SIG-M5 treated with dmso at 0.1 percent for 504 hours (cell line): ENCODE measurements at regions not wholly inside any gene's neighbourhood (a gene's known extent, or its start where the extent isn't known, plus 50 kb on each side); places are given as distances from the start of the nearest gene placed in this dataset.
A peak's percentile ranks its signal among the peaks of the same experiment; 100 is the strongest.

Experiments used
- DNase-seq: peaks from one replicate; lab custom pipeline; 2025; ENCODE audit not compliant: unreplicated experiment; lab: John Stamatoyannopoulos, UW

GRCh38 chr10:120982507-120982906, 131.3 kb downstream of the WDR11 start:
- DNase-seq = no peak

- DNase-seq = no peak
These were observed 132.6 kb downstream of the WDR11 start for GRCh38 chr10:120983721-120984120.

GRCh38 chr10:120984221-120984620, 133.1 kb downstream of the WDR11 start:
- no peak for DNase-seq

GRCh38 chr10:120987359-120987758, 136.2 kb downstream of the WDR11 start:
- DNase-seq = peak; percentile 41

GRCh38 chr10:120988751-120989150, 137.6 kb downstream of the WDR11 start:
- no peak for DNase-seq

GRCh38 chr10:120989279-120989678, 138.1 kb downstream of the WDR11 start:
- DNase-seq = no peak

GRCh38 chr10:120989996-120990598, 138.9 kb downstream of the WDR11 start:
- no peak for DNase-seq

GRCh38 chr10:120990831-120991230, 139.7 kb downstream of the WDR11 start:
- DNase-seq = no peak

- DNase-seq = no peak
These were observed 141.9 kb downstream of the WDR11 start for GRCh38 chr10:120993089-120993488.

GRCh38 chr10:120995768-120996167, 144.6 kb downstream of the WDR11 start:
- DNase-seq = no peak

- DNase-seq = no peak
These were observed 145.4 kb downstream of the WDR11 start for GRCh38 chr10:120996456-120997034.

GRCh38 chr10:120997313-120997712, 146.2 kb downstream of the WDR11 start:
- DNase-seq = no peak

- DNase-seq = no peak
These were observed 146.6 kb downstream of the WDR11 start for GRCh38 chr10:120997756-120998155.

- DNase-seq = no peak
These were observed 147.1 kb downstream of the WDR11 start for GRCh38 chr10:120998251-120998650.

- no peak for DNase-seq
These were observed 147.7 kb downstream of the WDR11 start for GRCh38 chr10:120998782-120999285.

- DNase-seq = no peak
These were observed 148.7 kb downstream of the WDR11 start for GRCh38 chr10:120999868-121000267.

GRCh38 chr10:121002586-121003205, 151.5 kb downstream of the WDR11 start:
- no peak for DNase-seq

- DNase-seq = no peak
These were observed 154.9 kb downstream of the WDR11 start for GRCh38 chr10:121005948-121006587.

- DNase-seq = no peak
These were observed 156.1 kb downstream of the WDR11 start for GRCh38 chr10:121007264-121007663.

GRCh38 chr10:121015916-121016315, 164.8 kb downstream of the WDR11 start:
- no peak for DNase-seq

- no peak for DNase-seq
These were observed 173.9 kb downstream of the WDR11 start for GRCh38 chr10:121024905-121025584.
